OCI-LY3 (cell line): ENCODE measurements at regions not wholly inside any gene's neighbourhood (a gene's known extent, or its start where the extent isn't known, plus 50 kb on each side); places are given as distances from the start of the nearest gene placed in this dataset.
A peak's percentile ranks its signal among the peaks of the same experiment; 100 is the strongest.

ENCODE experiments used
- H2AFZ ChIP-seq: fragments of 200-600, 300-600 bp; shearing (Covaris generic); 2 replicates; pipeline ENCODE4 v1.6.0; 2014; ENCODE audit warnings: antibody characterized with exemption, low read depth, low read length
- H3K27ac ChIP-seq: fragments of 200-600, 300-600 bp; sonication (generic); 2 replicates; pipeline ENCODE4 v1.5.1; 2014; ENCODE audit warnings: mild to moderate bottlenecking, low read length, moderate library complexity, mixed read lengths
- H3K27me3 ChIP-seq: fragments of 200-600, 300-600 bp; sonication (generic); 2 replicates; pipeline ENCODE4 v1.6.1; 2014; ENCODE audit warnings: low read depth, low read length, mixed read lengths
- H3K36me3 ChIP-seq: fragments of 200-600, 300-600 bp; sonication (generic); replicated peaks from 2 replicates; pipeline ENCODE3; 2014; ENCODE audit warnings: low read depth, low read length, mixed read lengths
- H3K4me1 ChIP-seq: fragments of 300-600, 200-600 bp; sonication (generic); 2 replicates; pipeline ENCODE4 v1.6.1; 2014; ENCODE audit warnings: low read length, mixed read lengths
- H3K4me2 ChIP-seq: fragments of 200-600, 300-600 bp; sonication (generic); 2 replicates; pipeline ENCODE4 v1.6.1; 2014; ENCODE audit warnings: low read length, mixed read lengths
- H3K4me3 ChIP-seq: fragments of 300-600, 200-600 bp; sonication (generic); 2 replicates; pipeline ENCODE4 v1.5.1; 2014; ENCODE audit warnings: antibody characterized with exemption, mild to moderate bottlenecking, low read length, moderate library complexity
- H3K79me2 ChIP-seq: fragments of 300-600, 200-600 bp; shearing (Covaris generic); 2 replicates; pipeline ENCODE4 v1.6.1; 2014; ENCODE audit warnings: mild to moderate bottlenecking, low read length, mixed read lengths
- H3K9ac ChIP-seq: fragments of 300-600, 200-600 bp; shearing (Covaris generic); 2 replicates; pipeline ENCODE4 v1.6.0; 2014; ENCODE audit warnings: mild to moderate bottlenecking, low read length, moderate library complexity
- H3K9me3 ChIP-seq: fragments of 200-600, 300-600 bp; shearing (Covaris generic); 2 replicates; pipeline ENCODE4 v1.6.1; 2014; ENCODE audit warnings: low read length, mixed read lengths; ENCODE audit not compliant: insufficient read depth
- H4K20me1 ChIP-seq: fragments of 200-600, 300-600 bp; sonication (generic); 2 replicates; pipeline ENCODE4 v1.6.1; 2016; ENCODE audit warnings: low read length, mixed read lengths; ENCODE audit not compliant: insufficient read depth
- CTCF ChIP-seq: fragments of 200-600, 300-600 bp; sonication (generic); IDR thresholded peaks from 2 replicates; pipeline ENCODE4 v1.5.1; 2014; ENCODE audit warnings: antibody characterized with exemption, low read length, low read depth
- EZH2phosphoT487 ChIP-seq: fragments of 200-600 bp; shearing (Covaris generic); IDR thresholded peaks from 2 replicates; pipeline ENCODE4 v1.6.1; 2018; ENCODE audit warnings: antibody characterized with exemption, mixed run types, low read depth

DNA sequence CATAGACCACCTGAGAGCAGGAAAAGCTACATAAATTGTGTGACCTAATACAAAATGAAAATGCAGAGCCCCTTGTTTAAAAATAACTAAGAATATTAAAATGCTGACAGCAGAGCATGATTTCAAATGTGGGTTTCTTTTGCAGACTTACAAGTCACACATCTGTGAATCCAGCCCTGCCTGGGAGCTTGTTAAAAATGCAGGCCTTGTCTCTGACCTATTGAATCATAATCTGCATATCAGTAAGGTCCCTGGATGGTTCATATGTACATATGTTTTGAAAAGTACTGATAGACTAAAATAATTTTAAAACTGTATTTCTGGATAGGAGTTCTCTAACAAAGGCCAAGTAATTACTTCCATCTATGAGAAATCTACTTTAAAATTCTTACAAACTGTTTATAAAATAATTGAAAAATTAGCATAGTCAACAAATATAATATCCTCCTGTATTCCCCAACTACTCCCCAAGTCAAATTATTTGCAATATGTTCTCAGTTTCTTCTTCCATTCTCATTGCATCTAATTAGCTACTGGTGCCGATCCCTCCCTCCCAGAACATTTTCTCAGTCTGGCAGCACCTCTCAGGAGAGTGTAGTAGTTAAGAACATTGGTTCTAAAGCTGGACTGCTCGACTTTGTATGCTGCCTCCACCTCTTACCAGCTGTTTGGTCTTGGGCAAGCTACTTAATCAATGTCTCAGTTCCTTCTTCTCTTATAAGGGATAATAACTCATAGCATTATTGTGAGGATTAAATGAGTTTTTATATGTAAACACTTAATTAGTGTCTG is 1040.4 kb upstream of the CDH2 start:
- Histone ChIP-seq H3K4me2 (no peak overlapping the region), H3K4me3 (no peak overlapping the region), H3K36me3 (no peaks in the 10 kb centered on the region), H4K20me1 (no peaks in the 10 kb centered on the region), H3K4me1 (no peaks in the 10 kb centered on the region), H3K9me3 (no peaks in the 10 kb centered on the region), H3K27ac (no peak overlapping the region), H3K79me2 (no peaks in the 10 kb centered on the region), H3K27me3 (no peaks in the 10 kb centered on the region), H2AFZ (no peak overlapping the region; the same call in 1 of the 2 replicates), H3K9ac (no peak overlapping the region)
- TF ChIP-seq CTCF (no peak), EZH2phosphoT487 (no peak)

GRCh38 chr18:29198834-29199233 is 1021.9 kb upstream of the CDH2 start:
- Histone ChIP-seq H3K9me3 (no peaks in the 10 kb centered on the region), H3K4me1 (no peaks in the 10 kb centered on the region), H3K36me3 (no peaks in the 10 kb centered on the region), H2AFZ (no peak overlapping the region), H3K4me3 (no peak overlapping the region), H3K79me2 (no peaks in the 10 kb centered on the region), H3K27me3 (no peaks in the 10 kb centered on the region), H3K27ac (no peak overlapping the region), H3K4me2 (no peak overlapping the region), H4K20me1 (no peaks in the 10 kb centered on the region), H3K9ac (no peak overlapping the region)
- TF ChIP-seq CTCF (no peak), EZH2phosphoT487 (no peak)

DNA sequence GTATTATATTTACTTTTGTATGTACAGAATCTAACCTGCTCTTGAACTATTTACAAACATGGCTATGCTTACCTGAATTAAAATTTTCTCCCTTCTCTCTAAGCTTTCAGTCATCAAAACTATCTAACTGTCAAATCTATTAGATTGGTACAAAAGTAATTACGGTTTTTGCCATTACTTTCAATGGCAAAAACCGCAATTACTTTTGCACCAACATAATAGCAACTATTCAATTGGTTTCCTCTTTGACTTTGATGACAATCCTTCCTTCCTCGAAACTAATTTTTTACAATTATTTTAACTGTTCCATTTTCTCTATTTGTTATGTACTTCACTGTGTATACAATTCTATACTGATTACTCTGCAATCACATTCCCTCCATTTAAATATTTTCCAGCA is 1019.4 kb upstream of the CDH2 start:
- no peaks in the 10 kb centered on the region for H3K9me3 ChIP-seq
- no peak overlapping the region for H3K9ac ChIP-seq
- no peak for TF ChIP-seq CTCF
- no peak for TF ChIP-seq EZH2phosphoT487
- H3K27ac ChIP-seq, result no peak overlapping the region
- no peak overlapping the region for H2AFZ ChIP-seq
- no peaks in the 10 kb centered on the region for H3K36me3 ChIP-seq
- no peak overlapping the region for H3K4me2 ChIP-seq
- no peaks in the 10 kb centered on the region for H3K79me2 ChIP-seq
- no peak overlapping the region for H3K4me3 ChIP-seq
- no peaks in the 10 kb centered on the region for H4K20me1 ChIP-seq
- H3K27me3 ChIP-seq, result no peaks in the 10 kb centered on the region
- H3K4me1 ChIP-seq, result peaks cover 11% of the 10 kb centered on the region

GRCh38 chr18:29191263-29191662 is 1014.3 kb upstream of the CDH2 start:
- TF ChIP-seq CTCF (peak; percentile 48), EZH2phosphoT487 (no peak)
- Histone ChIP-seq H4K20me1 (no peaks in the 10 kb centered on the region), H3K36me3 (no peaks in the 10 kb centered on the region), H3K79me2 (no peaks in the 10 kb centered on the region), H3K4me3 (no peak overlapping the region), H2AFZ (no peak overlapping the region), H3K9me3 (no peaks in the 10 kb centered on the region), H3K27me3 (no peaks in the 10 kb centered on the region), H3K4me1 (peaks cover 27% of the 10 kb centered on the region), H3K9ac (no peak overlapping the region), H3K27ac (no peak overlapping the region), H3K4me2 (no peak overlapping the region)
